AG04450 (cell line): ENCODE measurements at regions not wholly inside any gene's neighbourhood (a gene's known extent, or its start where the extent isn't known, plus 50 kb on each side); places are given as distances from the start of the nearest gene placed in this dataset.

Source experiments
- CTCF ChIA-PET: fragments of 300-600, 350-600 bp; formaldehyde crosslinking; extraction: SDS; loops from one replicate; lab custom pipeline; 2022; ENCODE audit warnings: antibody characterized with exemption, inconsistent platforms; lab: Charles Lee
- POLR2A ChIA-PET: fragments of 350-600 bp; formaldehyde crosslinking; extraction: SDS; loops from one replicate; lab custom pipeline; 2021; ENCODE audit warnings: antibody characterized with exemption, inconsistent platforms; lab: Yijun Ruan, JAX
- DNase-seq: peaks from one replicate; pipeline ENCODE4 v3.0.0-alpha.2; 2011; ENCODE audit warnings: low read depth, low spot score
- H3K27ac ChIP-seq: one replicate; pipeline ENCODE4 v1.5.1; 2012; ENCODE audit warnings: low read depth, low read length, control low read depth
- H3K27me3 ChIP-seq: one replicate; pipeline ENCODE4 v1.6.0; 2012; ENCODE audit warnings: low read length; ENCODE audit not compliant: control insufficient read depth, insufficient read depth
- H3K4me3 ChIP-seq: 2 replicates; pipeline ENCODE4 v1.5.1; 2011; ENCODE audit warnings: mild to moderate bottlenecking, low read depth, low read length, control low read depth
- H3K9me3 ChIP-seq: 2 replicates; pipeline ENCODE4 v1.5.1; 2012; ENCODE audit warnings: low read length; ENCODE audit not compliant: control insufficient read depth, insufficient read depth
- TF ChIP-seq, protein P1 (sequence below): IDR thresholded peaks from 2 replicates; pipeline ENCODE4 v1.5.1; 2011; ENCODE audit warnings: low read depth, low read length, control low read depth, inconsistent platforms

DNA sequence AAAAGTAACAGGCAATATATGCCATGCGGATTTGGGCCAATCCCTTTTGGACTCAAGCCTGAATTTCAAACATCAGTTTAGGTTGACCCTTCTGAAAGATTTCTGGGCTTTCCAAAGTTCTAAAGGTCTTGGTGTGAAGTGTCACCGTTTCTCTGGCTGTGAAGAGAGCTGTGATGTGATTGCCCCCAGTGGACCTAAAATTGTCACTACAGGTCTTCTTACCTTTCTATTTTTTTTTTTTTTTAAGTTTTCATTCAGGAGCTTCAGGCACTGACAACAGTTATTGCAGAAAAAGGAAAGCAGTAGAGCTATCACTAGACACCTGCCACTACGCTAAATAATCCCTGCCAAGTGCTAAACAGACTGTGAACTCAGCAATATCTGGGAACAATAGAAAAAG is 75.7 kb upstream of the OPRM1 start:
- H3K9me3 ChIP-seq = peaks cover 5% of the 10 kb centered on the region; the same call in 1 of the 2 replicates
- DNase-seq = no peak
- no peaks in the 10 kb centered on the region for H3K27me3 ChIP-seq
- CTCF ChIA-PET = no interaction called here
- POLR2A ChIA-PET = no interaction called here
- no peak overlapping the region for H3K4me3 ChIP-seq
- TF ChIP-seq, protein P1, sequence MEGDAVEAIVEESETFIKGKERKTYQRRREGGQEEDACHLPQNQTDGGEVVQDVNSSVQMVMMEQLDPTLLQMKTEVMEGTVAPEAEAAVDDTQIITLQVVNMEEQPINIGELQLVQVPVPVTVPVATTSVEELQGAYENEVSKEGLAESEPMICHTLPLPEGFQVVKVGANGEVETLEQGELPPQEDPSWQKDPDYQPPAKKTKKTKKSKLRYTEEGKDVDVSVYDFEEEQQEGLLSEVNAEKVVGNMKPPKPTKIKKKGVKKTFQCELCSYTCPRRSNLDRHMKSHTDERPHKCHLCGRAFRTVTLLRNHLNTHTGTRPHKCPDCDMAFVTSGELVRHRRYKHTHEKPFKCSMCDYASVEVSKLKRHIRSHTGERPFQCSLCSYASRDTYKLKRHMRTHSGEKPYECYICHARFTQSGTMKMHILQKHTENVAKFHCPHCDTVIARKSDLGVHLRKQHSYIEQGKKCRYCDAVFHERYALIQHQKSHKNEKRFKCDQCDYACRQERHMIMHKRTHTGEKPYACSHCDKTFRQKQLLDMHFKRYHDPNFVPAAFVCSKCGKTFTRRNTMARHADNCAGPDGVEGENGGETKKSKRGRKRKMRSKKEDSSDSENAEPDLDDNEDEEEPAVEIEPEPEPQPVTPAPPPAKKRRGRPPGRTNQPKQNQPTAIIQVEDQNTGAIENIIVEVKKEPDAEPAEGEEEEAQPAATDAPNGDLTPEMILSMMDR = no peak
- H3K27ac ChIP-seq = no peak overlapping the region

DNA sequence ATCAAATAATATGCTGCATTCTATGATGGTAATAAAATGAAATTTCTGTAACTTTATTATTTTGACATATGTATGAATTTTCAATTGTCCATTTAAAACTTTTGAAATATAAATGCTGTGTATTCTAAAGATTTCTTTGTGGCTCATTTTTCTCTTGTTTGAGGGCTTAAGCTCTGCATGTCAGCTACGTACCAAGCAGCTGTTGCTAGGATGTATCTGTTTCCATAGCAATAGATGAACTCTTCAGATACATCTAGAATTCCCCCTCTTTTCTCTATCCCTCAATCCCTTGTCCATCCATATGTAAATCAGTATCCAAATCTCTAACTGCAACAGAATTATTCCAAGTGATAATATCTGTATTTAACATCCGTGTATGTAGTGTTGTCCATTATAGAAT is 76.5 kb upstream of the OPRM1 start:
- ChIA-PET CTCF (no interaction called here), POLR2A (no interaction called here)
- H3K4me3 ChIP-seq = no peak overlapping the region
- H3K27ac ChIP-seq = no peak overlapping the region
- TF ChIP-seq, protein P1 = no peak
- no peaks in the 10 kb centered on the region for H3K27me3 ChIP-seq
- no peak for DNase-seq
- H3K9me3 ChIP-seq = peaks cover 5% of the 10 kb centered on the region; the same call in 1 of the 2 replicates

DNA sequence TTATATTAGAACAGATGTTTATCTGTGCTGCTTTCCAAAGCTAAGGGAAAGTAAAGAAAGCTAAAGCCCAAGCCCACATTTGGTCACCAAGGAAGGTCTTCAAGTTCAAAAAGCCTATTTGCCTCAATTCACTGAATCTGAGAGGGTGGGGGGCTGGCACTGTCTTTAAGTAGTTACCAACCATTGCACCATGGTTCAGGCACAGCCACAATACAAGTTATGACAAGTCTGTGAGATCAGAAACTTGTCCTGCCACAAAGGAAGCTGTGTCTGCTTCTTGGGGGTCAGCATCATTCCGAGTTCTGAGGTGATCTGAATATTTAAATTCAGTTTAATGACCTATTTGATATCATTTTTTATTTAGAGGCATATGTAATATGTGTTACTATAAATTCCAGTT is 78.3 kb upstream of the OPRM1 start:
- H3K27me3 ChIP-seq = no peaks in the 10 kb centered on the region
- peaks cover 5% of the 10 kb centered on the region; the same call in 1 of the 2 replicates for H3K9me3 ChIP-seq
- CTCF ChIA-PET = no interaction called here
- DNase-seq = no peak
- H3K27ac ChIP-seq = no peak overlapping the region
- H3K4me3 ChIP-seq = no peak overlapping the region
- TF ChIP-seq, protein P1 = no peak
- POLR2A ChIA-PET = no interaction called here

- POLR2A ChIA-PET = no interaction called here
- DNase-seq = no peak
- H3K27ac ChIP-seq = no peak overlapping the region
- peaks cover 5% of the 10 kb centered on the region; the same call in 1 of the 2 replicates for H3K9me3 ChIP-seq
- H3K27me3 ChIP-seq = no peaks in the 10 kb centered on the region
- H3K4me3 ChIP-seq = no peak overlapping the region
- CTCF ChIA-PET = no interaction called here
- TF ChIP-seq, protein P1 = no peak
Observed at GRCh38 chr6:153960281-153960680, 78.8 kb upstream of the OPRM1 start.

DNA sequence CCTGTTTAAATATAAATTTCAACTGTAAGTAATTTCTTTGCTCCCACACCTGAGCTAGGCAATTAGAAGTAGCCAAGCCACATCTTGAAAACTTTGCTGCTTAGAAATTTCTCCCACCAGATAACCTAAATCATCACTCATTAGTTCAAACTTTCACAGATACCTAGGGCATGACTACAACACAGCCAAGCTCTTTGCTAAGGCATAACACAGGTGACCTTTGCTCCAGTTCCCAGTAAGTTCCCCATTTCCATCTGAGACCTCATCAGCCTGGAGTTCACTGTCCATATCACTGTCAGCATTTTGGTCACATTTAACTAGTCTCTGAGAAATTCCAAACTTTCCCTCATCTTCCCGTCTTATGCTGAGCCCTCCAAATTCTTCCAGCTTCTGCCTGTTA is 79.8 kb upstream of the OPRM1 start:
- ChIA-PET CTCF (no interaction called here), POLR2A (no interaction called here)
- DNase-seq = no peak
- Histone ChIP-seq H3K27me3 (no peaks in the 10 kb centered on the region), H3K27ac (no peak overlapping the region), H3K4me3 (no peak overlapping the region), H3K9me3 (peaks cover 5% of the 10 kb centered on the region; the same call in 1 of the 2 replicates)
- TF ChIP-seq, protein P1 = no peak
